Tibial nerve (tissue), 4 donors: ENCODE measurements at regions not wholly inside any gene's neighbourhood (a gene's known extent, or its start where the extent isn't known, plus 50 kb on each side); places are given as distances from the start of the nearest gene placed in this dataset.

Source experiments
- DNase-seq, 2 donors: peaks; one replicate each; pipeline ENCODE4 v3.0.0-alpha.2; 2019; ENCODE audit warnings: low spot score in 2 of 2
- H3K27ac ChIP-seq, 4 donors: fragments of 200-600 bp; sonication (generic) in 3 of 4; one replicate each; pipeline ENCODE4 v1.5.1; 2017 to 2019; ENCODE audit warnings: mild to moderate bottlenecking in 1 of 4
- H3K27me3 ChIP-seq, 2 donors: fragments of 200-600 bp; sonication (generic) in 1 of 2; one replicate each; pipeline versions ENCODE4 v1.5.1 to v1.6.0; 2017 to 2019
- H3K36me3 ChIP-seq, 3 donors: fragments of 200-600 bp; sonication (generic); one replicate each; pipeline ENCODE4 v1.5.1; 2018 to 2019
- H3K4me1 ChIP-seq, 4 donors: fragments of 200-600 bp; sonication (generic) in 3 of 4; one replicate each; pipeline ENCODE4 v1.5.1; 2017 to 2019
- H3K4me3 ChIP-seq, 4 donors: fragments of 200-600 bp; sonication (generic) in 3 of 4; one replicate each; pipeline ENCODE4 v1.5.1; 2017 to 2019; ENCODE audit warnings: mild to moderate bottlenecking in 1 of 4, moderate library complexity in 1 of 4
- H3K9me3 ChIP-seq, 4 donors: fragments of 200-600 bp; sonication (generic) in 3 of 4; one replicate each; pipeline ENCODE4 v1.5.1; 2017 to 2019
- CTCF ChIP-seq, 5 experiments: fragments of 200-600 bp in 3 of 5; fragments of 450-650 bp in 2 of 5; sonication (generic) in 3 of 5; IDR thresholded peaks; one replicate each; pipeline ENCODE4 v1.5.1; 2016 to 2019; ENCODE audit warnings: antibody characterized with exemption in 5 of 5, mild to moderate bottlenecking in 3 of 5, moderate library complexity in 2 of 5
- EP300 ChIP-seq, 2 donors: sonication (generic); formaldehyde crosslinking; IDR thresholded peaks; one replicate each; pipeline ENCODE4 v1.6.1; 2017; ENCODE audit warnings: antibody characterized with exemption in 2 of 2, mild to moderate bottlenecking in 1 of 2
- POLR2A ChIP-seq, 2 donors: fragments of 450-650 bp; IDR thresholded peaks; one replicate each; pipeline ENCODE4 v1.6.1; 2017; ENCODE audit warnings: antibody characterized with exemption in 2 of 2, mild to moderate bottlenecking in 2 of 2, moderate library complexity in 2 of 2
- WGBS, 2 donors: methylation state at CpG; one replicate each; pipeline ENCODE4 v1.1.5; 2018; 5-methylcytosine and 5-hydroxymethylcytosine counted together

GRCh38 chr16:13856811-13857511 is 63.0 kb upstream of the ERCC4 start:
- H3K36me3 ChIP-seq = no peaks in the 10 kb centered on the region
- no peak overlapping the region for H3K27ac ChIP-seq
- no peak for TF ChIP-seq EP300 (IDR thresholded peaks at IDR 0.05)
- TF ChIP-seq POLR2A (IDR thresholded peaks at IDR 0.05) = no peak
- TF ChIP-seq CTCF (IDR thresholded peaks at IDR 0.05) = no peak
- H3K27me3 ChIP-seq = no peaks in the 10 kb centered on the region
- H3K4me1 ChIP-seq = no peaks in the 10 kb centered on the region
- no peak overlapping the region for H3K4me3 ChIP-seq
- no peak for DNase-seq
- H3K9me3 ChIP-seq = no peaks in the 10 kb centered on the region
- WGBS, 2 donors = 69 to 73% methylated on average over 7 of the region's 7 CpGs

GRCh38 chr16:13858873-13859580 is 60.9 kb upstream of the ERCC4 start:
- no peaks in the 10 kb centered on the region for H3K36me3 ChIP-seq

GRCh38 chr16:13863075-13863765 is 56.7 kb upstream of the ERCC4 start:
- TF ChIP-seq EP300 (IDR thresholded peaks at IDR 0.05) (no peak), CTCF (IDR thresholded peaks at IDR 0.05) (no peak), POLR2A (IDR thresholded peaks at IDR 0.05) (no peak)
- no peak for DNase-seq

More at GRCh38 chr16:13858873-13859580, 60.9 kb upstream of the ERCC4 start:
- 75 to 81% methylated on average over 9 of the region's 9 CpGs for WGBS, 2 donors
- Histone ChIP-seq H3K4me3 (no peak overlapping the region), H3K9me3 (peaks cover 0 to 6% (median 0%) of the 10 kb centered on the region in 4 donors), H3K4me1 (no peaks in the 10 kb centered on the region), H3K27ac (no peak overlapping the region), H3K27me3 (no peaks in the 10 kb centered on the region)
- no peak for DNase-seq
- no peak for TF ChIP-seq CTCF (IDR thresholded peaks at IDR 0.05)
- no peak for TF ChIP-seq EP300 (IDR thresholded peaks at IDR 0.05)
- TF ChIP-seq POLR2A (IDR thresholded peaks at IDR 0.05) = no peak

GRCh38 chr16:13864689-13865088 is 55.3 kb upstream of the ERCC4 start:
- whole genome bisulfite sequencing, 2 donors = 64 to 78% methylated on average over 4 of the region's 4 CpGs
- DNase-seq = no peak
- Histone ChIP-seq H3K4me3 (no peak overlapping the region), H3K9me3 (peaks cover 0 to 9% (median 0%) of the 10 kb centered on the region in 4 donors), H3K27me3 (no peaks in the 10 kb centered on the region), H3K36me3 (no peaks in the 10 kb centered on the region), H3K27ac (no peak overlapping the region), H3K4me1 (no peaks in the 10 kb centered on the region)
- no peak for TF ChIP-seq CTCF (IDR thresholded peaks at IDR 0.05)
- TF ChIP-seq POLR2A (IDR thresholded peaks at IDR 0.05) = no peak
- TF ChIP-seq EP300 (IDR thresholded peaks at IDR 0.05) = no peak

More at GRCh38 chr16:13863075-13863765, 56.7 kb upstream of the ERCC4 start:
- H3K9me3 ChIP-seq = peaks cover 0 to 7% (median 0%) of the 10 kb centered on the region in 4 donors
- no peak overlapping the region for H3K4me3 ChIP-seq
- H3K27me3 ChIP-seq = no peaks in the 10 kb centered on the region
- WGBS, 2 donors = 70 to 78% methylated on average over 4 of the region's 4 CpGs
- H3K36me3 ChIP-seq = no peaks in the 10 kb centered on the region
- no peak overlapping the region for H3K27ac ChIP-seq
- H3K4me1 ChIP-seq = no peaks in the 10 kb centered on the region
